ENCODE measurements at regions not wholly inside any gene's neighbourhood (a gene's known extent, or its start where the extent isn't known, plus 50 kb on each side); places are given as distances from the start of the nearest gene placed in this dataset.

DNA sequence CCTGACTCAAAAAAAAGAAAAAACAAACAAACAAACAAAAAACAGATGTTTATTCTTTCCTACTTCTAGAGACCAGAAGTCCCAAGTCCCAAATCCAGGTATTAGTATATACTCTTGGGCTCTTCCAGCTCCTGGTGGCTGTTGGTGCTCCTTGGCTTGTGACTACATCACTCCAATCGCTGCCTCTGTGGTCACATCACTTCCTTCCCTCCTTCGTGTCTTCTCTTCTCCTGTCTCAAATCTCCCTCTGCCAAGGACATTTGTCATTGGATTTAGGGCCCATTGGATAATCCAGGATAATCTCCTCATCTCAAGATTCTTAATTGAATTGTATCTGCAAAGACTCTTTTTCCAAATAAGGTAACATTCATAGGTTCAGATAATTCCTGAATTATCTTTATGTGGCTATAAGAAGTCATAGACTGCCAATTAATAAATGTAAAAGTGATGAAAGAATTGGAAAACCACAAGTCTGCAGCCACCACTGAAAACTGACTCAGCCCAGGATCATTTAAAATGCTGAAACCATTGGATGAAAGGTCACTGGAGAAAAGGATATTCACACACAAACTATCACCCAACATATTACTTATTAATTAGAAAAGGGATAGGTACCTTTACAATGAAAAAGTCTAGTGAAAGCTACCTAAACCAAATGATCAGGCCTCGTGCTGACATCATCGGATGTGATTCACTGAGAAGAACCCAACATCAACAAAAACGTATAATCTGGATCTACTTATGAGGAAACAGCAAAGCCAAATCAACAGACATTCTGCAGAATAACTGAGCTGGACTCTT is 67.1 kb downstream of the ZNF281 start:
- DNase-seq (ENCODE audit: low read depth): peak; percentile 57
- TF ChIP-seq, protein P1, sequence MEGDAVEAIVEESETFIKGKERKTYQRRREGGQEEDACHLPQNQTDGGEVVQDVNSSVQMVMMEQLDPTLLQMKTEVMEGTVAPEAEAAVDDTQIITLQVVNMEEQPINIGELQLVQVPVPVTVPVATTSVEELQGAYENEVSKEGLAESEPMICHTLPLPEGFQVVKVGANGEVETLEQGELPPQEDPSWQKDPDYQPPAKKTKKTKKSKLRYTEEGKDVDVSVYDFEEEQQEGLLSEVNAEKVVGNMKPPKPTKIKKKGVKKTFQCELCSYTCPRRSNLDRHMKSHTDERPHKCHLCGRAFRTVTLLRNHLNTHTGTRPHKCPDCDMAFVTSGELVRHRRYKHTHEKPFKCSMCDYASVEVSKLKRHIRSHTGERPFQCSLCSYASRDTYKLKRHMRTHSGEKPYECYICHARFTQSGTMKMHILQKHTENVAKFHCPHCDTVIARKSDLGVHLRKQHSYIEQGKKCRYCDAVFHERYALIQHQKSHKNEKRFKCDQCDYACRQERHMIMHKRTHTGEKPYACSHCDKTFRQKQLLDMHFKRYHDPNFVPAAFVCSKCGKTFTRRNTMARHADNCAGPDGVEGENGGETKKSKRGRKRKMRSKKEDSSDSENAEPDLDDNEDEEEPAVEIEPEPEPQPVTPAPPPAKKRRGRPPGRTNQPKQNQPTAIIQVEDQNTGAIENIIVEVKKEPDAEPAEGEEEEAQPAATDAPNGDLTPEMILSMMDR (IDR thresholded peaks at IDR 0.05; ENCODE audit: insufficient read depth, low read length): no peak
- no peak overlapping the region for H3K4me3 ChIP-seq (ENCODE audit: low read depth, low read length)

- no peak for DNase-seq (ENCODE audit: low read depth)
- TF ChIP-seq, protein P1 (IDR thresholded peaks at IDR 0.05; ENCODE audit: insufficient read depth, low read length): no peak
- no peak overlapping the region for H3K4me3 ChIP-seq (ENCODE audit: low read depth, low read length)
Observed at GRCh38 chr1:200338451-200338850, 71.4 kb downstream of the ZNF281 start.

DNA sequence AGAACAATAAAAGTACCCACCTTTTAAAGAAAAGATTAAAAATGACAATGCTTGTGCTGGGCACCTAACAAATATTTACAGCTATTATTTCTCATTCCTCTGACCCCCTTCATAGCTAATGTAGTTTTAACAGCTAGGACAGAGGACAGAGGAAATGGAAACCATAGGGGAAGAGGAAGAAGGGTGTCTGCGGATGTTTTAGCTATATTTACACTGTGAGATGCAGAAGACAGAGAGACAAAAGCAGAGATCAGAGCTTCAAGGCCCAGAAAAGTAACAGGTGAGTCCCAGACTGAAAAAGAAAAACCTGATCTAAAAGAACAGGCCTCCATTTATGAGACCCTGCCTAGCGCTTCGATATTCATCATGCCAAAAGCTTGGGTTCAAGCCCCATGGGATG is 72.0 kb downstream of the ZNF281 start:
- no peak overlapping the region for H3K4me3 ChIP-seq (ENCODE audit: low read depth, low read length)
- TF ChIP-seq, protein P1 (IDR thresholded peaks at IDR 0.05; ENCODE audit: insufficient read depth, low read length): no peak
- no peak for DNase-seq (ENCODE audit: low read depth)

DNA sequence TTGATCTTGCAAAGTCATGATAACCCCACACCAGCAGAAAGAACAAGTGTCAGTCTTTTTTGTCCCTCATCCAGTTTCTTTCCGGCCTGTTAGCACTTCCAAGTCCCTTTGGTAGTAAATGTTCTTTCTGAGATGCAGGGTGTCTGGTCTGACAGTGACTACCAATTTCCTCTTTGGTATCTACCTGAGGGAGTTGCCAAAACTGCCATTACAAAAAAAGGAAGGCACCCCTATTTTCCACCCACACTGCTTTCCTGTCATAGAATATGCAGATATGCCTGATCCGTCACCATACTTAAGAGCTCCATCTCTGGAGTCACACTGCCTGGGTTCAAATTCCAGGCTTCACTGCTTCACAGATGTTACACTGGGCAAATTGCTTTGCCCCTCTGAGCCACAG is 72.4 kb downstream of the ZNF281 start:
- H3K4me3 ChIP-seq (ENCODE audit: low read depth, low read length): no peak overlapping the region
- no peak for DNase-seq (ENCODE audit: low read depth)
- TF ChIP-seq, protein P1 (IDR thresholded peaks at IDR 0.05; ENCODE audit: insufficient read depth, low read length): no peak

GRCh38 chr1:200336901-200337391 is 72.9 kb downstream of the ZNF281 start:
- H3K4me3 ChIP-seq (ENCODE audit: low read depth, low read length): no peak overlapping the region
- no peak for DNase-seq (ENCODE audit: low read depth)
- TF ChIP-seq, protein P1 (IDR thresholded peaks at IDR 0.05; ENCODE audit: insufficient read depth, low read length): no peak

DNA sequence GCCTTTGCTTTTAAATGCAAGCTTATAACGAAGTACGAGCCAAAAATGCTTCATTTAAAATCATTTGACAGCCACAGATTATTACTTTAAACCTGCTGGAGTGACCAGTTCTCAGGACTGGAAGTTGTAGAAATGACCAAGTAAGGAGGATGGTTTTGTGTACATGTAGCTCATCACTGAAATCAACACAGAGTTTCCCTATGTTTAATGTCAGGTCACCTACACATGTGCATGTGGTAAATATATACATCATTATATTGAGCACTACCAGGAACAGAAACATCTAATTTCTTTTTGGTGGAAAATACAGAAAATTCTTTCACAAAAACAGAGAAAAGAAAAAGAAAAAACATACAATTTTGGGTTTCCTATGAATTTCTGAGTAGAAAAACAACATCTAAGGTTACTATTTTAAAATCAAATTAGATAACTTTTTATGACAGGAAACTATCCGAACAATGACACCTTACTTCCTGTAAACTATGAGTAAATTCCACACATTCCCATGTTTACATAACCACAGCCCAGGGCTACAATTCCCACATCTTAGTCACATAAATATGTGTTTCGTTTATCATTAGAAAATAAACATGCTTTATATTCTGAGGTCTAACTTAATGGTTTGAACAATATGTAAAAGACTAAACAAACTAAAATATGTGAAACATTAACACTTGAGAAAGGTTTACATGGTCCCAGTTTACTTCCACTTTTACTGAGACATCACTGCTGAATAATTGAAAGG is 73.6 kb downstream of the ZNF281 start:
- peak; percentile 69 for DNase-seq (ENCODE audit: low read depth)
- TF ChIP-seq, protein P1 (IDR thresholded peaks at IDR 0.05; ENCODE audit: insufficient read depth, low read length): no peak
- H3K4me3 ChIP-seq (ENCODE audit: low read depth, low read length): no peak overlapping the region

All from fibroblast of the aortic adventitia (primary cell).